HG03442 (cell line): ENCODE measurements at regions not wholly inside any gene's neighbourhood (a gene's known extent, or its start where the extent isn't known, plus 50 kb on each side); places are given as distances from the start of the nearest gene placed in this dataset.

ENCODE experiments used
- ATAC-seq: cut with Tn5 transposase; IDR thresholded peaks from one replicate; pipeline ENCODE4 v1.9.1; 2021; ENCODE audit warnings: mild to moderate bottlenecking, moderate library complexity; ENCODE audit not compliant: unreplicated experiment

DNA sequence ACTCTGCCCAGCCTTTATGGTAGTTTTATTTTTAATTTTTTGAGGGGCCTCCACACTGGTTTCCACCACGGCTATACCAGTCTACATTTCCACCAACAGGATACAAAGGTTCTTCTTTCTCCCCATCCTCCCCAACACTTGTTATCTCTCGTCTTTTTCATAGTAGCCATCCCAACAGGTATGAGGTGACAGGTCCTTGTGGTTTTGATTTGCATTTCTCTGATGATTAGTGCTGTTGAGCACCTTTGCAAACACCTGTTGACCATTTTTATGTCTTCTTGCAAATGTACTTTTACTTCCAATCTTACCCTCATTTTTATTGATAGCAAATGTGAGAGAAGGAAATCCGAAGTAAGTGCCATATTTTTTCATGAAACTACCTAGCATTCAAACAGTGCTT, 195.4 kb upstream of the PREP start:
- no peak for ATAC-seq

- ATAC-seq = no peak
These were observed 193.4 kb upstream of the PREP start for GRCh38 chr6:105596284-105596755.

GRCh38 chr6:105595829-105596228, 192.9 kb upstream of the PREP start:
- no peak for ATAC-seq

DNA sequence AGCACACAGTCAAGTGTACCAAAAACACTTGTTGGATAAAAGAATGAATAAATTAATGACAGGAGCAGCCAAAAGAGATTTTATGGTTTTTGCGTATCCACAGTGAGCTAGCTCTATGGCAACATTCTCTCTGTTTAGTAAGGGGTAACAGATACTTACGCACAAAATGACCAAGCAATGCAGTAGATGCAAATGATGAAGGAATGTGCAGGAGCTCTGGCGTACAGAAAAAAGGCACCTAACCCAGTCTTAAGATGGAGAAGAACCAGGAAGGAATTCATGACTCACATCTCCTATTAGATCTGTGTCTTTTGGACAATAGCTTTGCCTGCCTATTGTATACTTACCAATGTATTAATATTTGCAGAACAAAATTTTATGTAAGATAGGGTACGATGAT, 191.9 kb upstream of the PREP start:
- ATAC-seq = no peak

DNA sequence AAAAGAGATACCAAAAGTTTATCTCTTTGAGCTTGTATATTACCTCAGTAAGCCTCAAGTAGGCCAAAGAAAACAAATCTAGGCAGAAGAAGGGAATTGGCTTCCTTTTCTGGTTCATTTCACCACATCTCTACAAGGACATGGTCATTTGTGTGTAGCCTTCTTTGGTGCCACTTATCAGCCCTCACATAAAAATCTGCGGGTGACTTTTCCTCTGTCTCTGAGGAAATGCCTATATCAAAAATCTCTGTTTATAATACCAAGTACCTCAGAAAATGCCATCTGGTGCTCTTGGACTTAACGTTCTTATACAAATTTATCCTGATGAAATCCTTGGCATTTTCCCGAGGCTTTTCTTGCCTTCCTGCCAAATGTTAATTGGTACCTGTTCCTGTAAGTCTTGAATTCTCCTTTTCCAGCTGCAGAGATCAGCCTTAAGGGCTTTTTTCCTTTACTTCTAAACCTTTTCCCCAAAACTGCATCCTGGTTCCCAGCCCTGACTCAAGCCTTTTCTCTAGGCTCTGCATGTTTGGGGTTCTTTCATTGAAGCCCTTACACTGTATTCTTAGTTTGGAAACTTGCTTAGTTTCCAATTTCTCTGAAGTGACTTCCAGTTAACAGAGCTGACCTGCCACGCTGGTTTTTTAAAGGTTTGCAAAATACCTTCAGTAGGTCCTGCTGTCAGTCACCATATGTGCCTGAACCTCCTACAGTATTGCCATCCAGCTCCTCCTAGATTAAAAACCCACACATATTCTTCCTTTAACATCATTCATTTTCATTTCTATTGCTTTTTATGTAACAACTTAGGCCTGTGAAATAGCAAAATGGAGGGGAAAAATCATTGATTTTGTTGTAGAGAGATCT, 191.2 kb upstream of the PREP start:
- ATAC-seq = no peak

- ATAC-seq = no peak
These were observed 190.3 kb upstream of the PREP start for GRCh38 chr6:105593056-105593690.

GRCh38 chr6:105592329-105592728, 189.4 kb upstream of the PREP start:
- no peak for ATAC-seq

DNA sequence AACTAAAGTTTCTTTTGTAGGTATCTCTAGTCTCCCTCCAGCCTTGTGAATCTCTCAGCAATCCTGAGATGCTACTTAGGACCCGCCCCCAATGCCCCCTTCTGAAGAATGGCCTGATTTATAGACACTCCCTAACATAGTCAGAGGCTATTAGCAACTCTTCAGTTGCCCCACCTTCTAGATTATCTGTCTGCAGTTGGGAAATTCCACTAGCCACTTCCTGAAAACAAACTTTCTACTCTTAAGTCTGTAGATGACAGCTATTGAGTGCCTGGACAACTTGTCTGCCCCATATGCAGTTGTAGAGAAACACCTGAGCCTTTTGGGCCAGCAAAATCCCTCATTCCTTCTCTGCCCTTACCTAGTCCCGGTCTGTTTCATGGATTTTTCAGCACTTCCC, 188.2 kb upstream of the PREP start:
- peak; percentile 92 for ATAC-seq

GRCh38 chr6:105588123-105588710, 185.3 kb upstream of the PREP start:
- ATAC-seq = no peak

- ATAC-seq = no peak
These were observed 184.7 kb upstream of the PREP start for GRCh38 chr6:105587349-105588122.

DNA sequence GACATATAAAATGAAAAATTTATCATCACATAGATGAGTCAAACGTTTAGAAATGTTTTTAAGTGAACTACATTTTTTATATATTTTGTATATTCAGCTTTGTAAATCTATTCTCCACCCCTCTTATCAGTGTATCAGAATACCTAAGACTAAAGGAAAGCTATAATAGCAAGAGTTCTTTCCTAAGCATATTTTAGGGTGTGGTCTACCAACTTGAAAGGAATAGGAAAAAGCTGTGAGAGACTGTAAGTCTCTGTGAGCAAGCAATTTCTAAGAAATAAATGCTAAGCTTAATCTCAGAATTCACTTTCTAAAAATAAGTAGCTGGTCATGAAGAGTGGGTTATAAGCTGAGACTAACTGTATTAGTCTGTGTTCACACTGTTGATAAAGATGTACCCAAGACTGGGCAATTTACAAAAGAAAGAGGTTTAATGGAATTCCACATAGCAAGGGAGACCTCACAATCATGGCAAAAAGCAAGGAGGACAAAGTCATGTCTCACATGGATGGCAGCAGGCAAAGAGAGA, 175.4 kb upstream of the PREP start:
- no peak for ATAC-seq

GRCh38 chr6:105573556-105573955, 170.7 kb upstream of the PREP start:
- ATAC-seq = no peak

DNA sequence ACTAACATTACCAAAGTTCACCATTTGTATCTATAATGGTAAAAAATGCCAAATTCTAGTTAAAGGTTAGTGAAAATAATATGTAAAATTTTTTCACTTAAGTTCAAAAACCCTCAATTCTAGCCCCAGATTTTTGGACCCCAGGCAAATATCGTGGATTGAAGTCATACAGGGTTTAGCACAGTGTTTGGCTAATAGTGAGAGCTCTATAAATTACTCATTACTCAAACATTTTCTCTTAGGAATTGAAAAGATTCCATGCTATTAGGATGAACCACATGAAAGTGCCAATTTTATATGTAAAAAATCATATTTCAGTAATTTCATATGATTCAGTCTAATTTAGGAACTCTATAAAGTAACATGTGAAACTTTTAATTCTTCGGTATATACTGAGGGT, 170.3 kb upstream of the PREP start:
- ATAC-seq = no peak

DNA sequence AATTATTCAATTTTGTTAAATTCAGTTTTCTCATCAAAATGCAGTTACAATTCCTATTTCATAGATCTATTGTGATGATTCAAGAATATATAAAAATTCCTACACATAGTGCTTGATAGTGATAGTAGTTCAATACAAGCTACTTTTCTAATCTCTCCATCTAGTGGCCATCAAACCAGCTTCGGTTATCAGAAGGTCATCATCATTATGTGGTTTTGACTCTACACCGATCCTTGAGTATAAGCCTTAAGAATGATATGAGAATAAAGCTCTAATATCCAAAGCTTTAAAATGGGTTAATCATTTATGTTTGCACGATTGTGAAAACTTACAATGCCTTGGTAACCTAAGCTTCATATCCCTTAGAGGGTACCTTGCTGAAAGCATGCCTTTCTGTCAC, 167.5 kb upstream of the PREP start:
- no peak for ATAC-seq

DNA sequence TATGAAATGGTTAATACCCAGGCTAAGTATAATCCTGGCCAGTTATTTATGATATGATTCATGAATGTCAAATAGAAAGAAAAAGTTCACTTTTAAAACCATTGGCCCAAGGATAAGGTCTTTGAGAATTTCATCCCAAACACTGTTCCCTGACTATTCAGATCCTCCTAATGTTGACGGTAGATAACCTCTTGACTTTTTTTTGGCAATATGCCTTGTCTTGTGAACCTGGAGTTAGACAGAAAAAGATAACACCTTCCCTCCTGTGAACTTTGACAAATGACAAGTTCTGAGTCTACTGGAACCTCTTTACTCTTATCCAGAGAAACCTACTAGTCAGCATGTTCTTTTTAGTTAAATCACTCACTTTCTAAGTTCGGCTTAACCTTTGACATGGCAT, 166.8 kb upstream of the PREP start:
- ATAC-seq = no peak

DNA sequence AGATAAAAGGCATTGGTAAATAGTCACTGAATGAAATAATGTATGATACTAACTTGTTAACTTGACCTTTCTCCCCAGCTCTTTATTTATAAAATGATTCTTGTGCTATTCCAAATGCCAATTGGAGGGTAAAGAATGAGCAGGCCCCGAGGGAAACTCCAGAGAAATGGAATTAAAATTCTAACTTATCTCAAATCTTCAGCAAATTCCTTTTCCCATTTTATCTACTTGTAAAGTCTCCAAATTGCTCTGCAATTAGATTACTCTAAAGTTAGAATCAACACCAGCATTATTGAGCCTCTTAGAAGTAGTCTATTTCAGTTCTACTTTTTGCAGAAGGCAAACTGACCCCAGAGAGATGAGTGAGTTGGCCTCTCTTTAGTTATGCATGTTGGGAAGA, 165.9 kb upstream of the PREP start:
- no peak for ATAC-seq

DNA sequence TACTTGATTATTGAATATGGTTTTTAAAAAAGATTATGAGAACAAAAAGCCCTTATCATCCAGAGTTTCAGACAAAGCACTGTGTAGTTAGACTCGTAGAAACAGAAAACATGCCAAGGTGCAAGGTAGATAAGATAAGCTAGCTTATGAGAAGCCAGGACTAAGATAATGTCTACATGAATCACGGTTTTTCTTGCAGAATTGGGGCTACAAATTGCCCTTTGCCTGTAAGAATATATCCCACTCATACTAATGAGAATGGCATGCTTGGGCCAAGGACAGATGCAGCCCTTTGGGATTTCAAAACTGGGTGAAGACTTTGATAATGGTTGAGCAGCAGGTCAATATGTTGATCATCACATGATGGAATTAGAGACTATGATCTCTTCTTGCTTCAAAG, 165.3 kb upstream of the PREP start:
- ATAC-seq = no peak

GRCh38 chr6:105567140-105567539, 164.3 kb upstream of the PREP start:
- ATAC-seq = no peak

- ATAC-seq = no peak
These were observed 163.6 kb upstream of the PREP start for GRCh38 chr6:105566503-105566902.

GRCh38 chr6:105564121-105564902, 161.4 kb upstream of the PREP start:
- ATAC-seq = no peak
